ENCODE measurements at regions not wholly inside any gene's neighbourhood (a gene's known extent, or its start where the extent isn't known, plus 50 kb on each side); places are given as distances from the start of the nearest gene placed in this dataset.

- H4K20me1 ChIP-seq (ENCODE audit: insufficient read depth): no peaks in the 10 kb centered on the region
- no peak overlapping the region for H2AFZ ChIP-seq (ENCODE audit: low read depth)
- DNase-seq: no peak
- 29% methylated on average over 3 of the region's 3 CpGs for WGBS (ENCODE audit: low lambda C conversion rate)
- no peaks in the 10 kb centered on the region for H3K79me2 ChIP-seq (ENCODE audit: insufficient read depth)
- H3K36me3 ChIP-seq (replicated peaks in 1 of 2; ENCODE audit: control insufficient read depth in 1 of 2, insufficient read depth in 2 of 2, low read length in 1 of 2): no peaks in the 10 kb centered on the region
- H3K4me2 ChIP-seq: no peak overlapping the region
- H3K9me2 ChIP-seq: no peaks in the 10 kb centered on the region
- no peaks in the 10 kb centered on the region for H3F3A ChIP-seq (replicated peaks; ENCODE audit: insufficient read depth)
- H3K4me1 ChIP-seq (ENCODE audit: control insufficient read depth in 1 of 2, insufficient read depth in 2 of 2, low read depth in 1 of 2, low read length in 1 of 2): no peaks in the 10 kb centered on the region; a peak in 1 of 4 replicates
- no peak overlapping the region for H3K9ac ChIP-seq
- no peaks in the 10 kb centered on the region for H3K27me3 ChIP-seq (ENCODE audit: insufficient read depth)
- H3K4me3 ChIP-seq (ENCODE audit: low read depth in 2 of 2, low read length in 1 of 2): no peak overlapping the region
- POLR2A ChIA-PET: no interaction called here
- H3K27ac ChIP-seq (ENCODE audit: low read depth in 2 of 2, low read length in 1 of 2): no peak overlapping the region
- TF ChIP-seq MAX (IDR thresholded peaks at IDR 0.05; ENCODE audit: low read depth) (no peak), GATA2 (CRISPR knock-in tag; IDR thresholded peaks at IDR 0.05) (no peak), TEAD4 (IDR thresholded peaks at IDR 0.05; ENCODE audit: borderline replicate concordance, insufficient read depth) (no peak), MEF2A (IDR thresholded peaks at IDR 0.05; ENCODE audit: borderline replicate concordance, low read depth) (no peak), EP300 (IDR thresholded peaks at IDR 0.05; ENCODE audit: borderline replicate concordance in 1 of 2, low read depth in 1 of 2, low read length in 1 of 2) (no peak), TCF12 (IDR thresholded peaks at IDR 0.05) (no peak), RXRA (IDR thresholded peaks at IDR 0.05; ENCODE audit: borderline replicate concordance, low read depth) (no peak), USF1 (IDR thresholded peaks at IDR 0.05; ENCODE audit: borderline replicate concordance, low read depth) (no peak), REST (IDR thresholded peaks at IDR 0.05; ENCODE audit: low read depth, low read length) (no peak), FOXM1 (IDR thresholded peaks at IDR 0.05; ENCODE audit: low read depth) (no peak)
- CTCF ChIA-PET: interaction anchor here (1.1 kb wide), 1 partner anchor 18 kb away, joined by 3 read pairs; no protein-coding TSS in a partner anchor
- H3K9me3 ChIP-seq: no peaks in the 10 kb centered on the region
Measured at GRCh38 chr1:232487236-232487635, 142.7 kb downstream of the SIPA1L2 start.

GRCh38 chr1:232486454-232487207 is 143.3 kb downstream of the SIPA1L2 start:
- Histone ChIP-seq H3K4me1 (ENCODE audit: control insufficient read depth in 1 of 2, insufficient read depth in 2 of 2, low read depth in 1 of 2, low read length in 1 of 2) (no peaks in the 10 kb centered on the region; a peak in 1 of 4 replicates), H4K20me1 (ENCODE audit: insufficient read depth) (no peaks in the 10 kb centered on the region), H3K9me3 (no peaks in the 10 kb centered on the region), H3K4me2 (no peak overlapping the region), H3F3A (replicated peaks; ENCODE audit: insufficient read depth) (no peaks in the 10 kb centered on the region), H3K27me3 (ENCODE audit: insufficient read depth) (no peaks in the 10 kb centered on the region), H3K36me3 (replicated peaks in 1 of 2; ENCODE audit: control insufficient read depth in 1 of 2, insufficient read depth in 2 of 2, low read length in 1 of 2) (no peaks in the 10 kb centered on the region), H3K9ac (no peak overlapping the region), H3K4me3 (ENCODE audit: low read depth in 2 of 2, low read length in 1 of 2) (no peak overlapping the region), H3K79me2 (ENCODE audit: insufficient read depth) (no peaks in the 10 kb centered on the region), H3K9me2 (no peaks in the 10 kb centered on the region), H2AFZ (ENCODE audit: low read depth) (no peak overlapping the region), H3K27ac (ENCODE audit: low read depth in 2 of 2, low read length in 1 of 2) (no peak overlapping the region)
- CTCF ChIA-PET: interaction anchor here (1.1 kb wide), 1 partner anchor 18 kb away, joined by 3 read pairs; no protein-coding TSS in a partner anchor
- DNase-seq: no peak
- WGBS (ENCODE audit: low lambda C conversion rate): 40% methylated on average over 2 of the region's 2 CpGs
- POLR2A ChIA-PET: no interaction called here
- TF ChIP-seq PBX3 (IDR thresholded peaks at IDR 0.05) (no peak), RAD21 (IDR thresholded peaks at IDR 0.05; ENCODE audit: low read length) (no peak), GATA2 (CRISPR knock-in tag; IDR thresholded peaks at IDR 0.05) (no peak), CHD2 (IDR thresholded peaks at IDR 0.05; ENCODE audit: low read length, partially characterized antibody) (no peak), GABPA (IDR thresholded peaks at IDR 0.05; ENCODE audit: low read depth) (no peak), CTCF (IDR thresholded peaks at IDR 0.05) (no peak), SIN3A (IDR thresholded peaks at IDR 0.05; ENCODE audit: borderline replicate concordance, low read depth, low read length) (no peak), IRF3 (IDR thresholded peaks at IDR 0.05; ENCODE audit: low read depth, low read length) (no peak)

Data from SK-N-SH (cell line).